ENCODE measurements at regions not wholly inside any gene's neighbourhood (a gene's known extent, or its start where the extent isn't known, plus 50 kb on each side); places are given as distances from the start of the nearest gene placed in this dataset.
"Not testable (repeated sequence)": the region's sequence is repeated elsewhere in the genome, so short reads cannot be mapped to it uniquely, and the experiment has no call there.

GRCh38 chr1:221246628-221247415 lies 367.6 kb downstream of the HLX start:
- in situ Hi-C loops (cut with HindIII; ENCODE audit: low pct_ligation_motif_present, low pct_unique_long_range_greater_than_20kb, low sequenced_read_pairs) = no loop called here
- DNase-seq = no peak

GRCh38 chr1:221251580-221251979 lies 372.3 kb downstream of the HLX start:
- DNase-seq = no peak
- in situ Hi-C loops (cut with HindIII; ENCODE audit: low pct_ligation_motif_present, low pct_unique_long_range_greater_than_20kb, low sequenced_read_pairs) = no loop called here

GRCh38 chr1:221254813-221255212 lies 375.6 kb downstream of the HLX start:
- DNase-seq = no peak
- in situ Hi-C loops (cut with HindIII; ENCODE audit: low pct_ligation_motif_present, low pct_unique_long_range_greater_than_20kb, low sequenced_read_pairs) = no loop called here

GRCh38 chr1:221256773-221257172 lies 377.5 kb downstream of the HLX start:
- no peak for DNase-seq
- in situ Hi-C loops (cut with HindIII; ENCODE audit: low pct_ligation_motif_present, low pct_unique_long_range_greater_than_20kb, low sequenced_read_pairs) = no loop called here

GRCh38 chr1:221257548-221257947 lies 378.3 kb downstream of the HLX start:
- DNase-seq; in situ Hi-C loops (cut with HindIII; ENCODE audit: low pct_ligation_motif_present, low pct_unique_long_range_greater_than_20kb, low sequenced_read_pairs): not testable (repeated sequence)

GRCh38 chr1:221262677-221263076 lies 383.4 kb downstream of the HLX start:
- in situ Hi-C loops (cut with HindIII; ENCODE audit: low pct_ligation_motif_present, low pct_unique_long_range_greater_than_20kb, low sequenced_read_pairs); DNase-seq: not testable (repeated sequence)

GRCh38 chr1:221263831-221264767 lies 384.9 kb downstream of the HLX start:
- DNase-seq = peak; percentile 77
- in situ Hi-C loops (cut with HindIII; ENCODE audit: low pct_ligation_motif_present, low pct_unique_long_range_greater_than_20kb, low sequenced_read_pairs) = no loop called here

- DNase-seq = no peak
- in situ Hi-C loops (cut with HindIII; ENCODE audit: low pct_ligation_motif_present, low pct_unique_long_range_greater_than_20kb, low sequenced_read_pairs) = no loop called here
These were observed 385.6 kb downstream of the HLX start for GRCh38 chr1:221264848-221265247.

- in situ Hi-C loops (cut with HindIII; ENCODE audit: low pct_ligation_motif_present, low pct_unique_long_range_greater_than_20kb, low sequenced_read_pairs) = no loop called here
These were observed 389.1 kb downstream of the HLX start for GRCh38 chr1:221268295-221268694.

GRCh38 chr1:221271701-221272100 lies 392.5 kb downstream of the HLX start:
- in situ Hi-C loops (cut with HindIII; ENCODE audit: low pct_ligation_motif_present, low pct_unique_long_range_greater_than_20kb, low sequenced_read_pairs) = no loop called here
- DNase-seq = no peak

More at GRCh38 chr1:221268295-221268694, 389.1 kb downstream of the HLX start:
- no peak for DNase-seq

GRCh38 chr1:221272940-221273339 lies 393.7 kb downstream of the HLX start:
- in situ Hi-C loops (cut with HindIII; ENCODE audit: low pct_ligation_motif_present, low pct_unique_long_range_greater_than_20kb, low sequenced_read_pairs) = no loop called here

GRCh38 chr1:221274373-221274772 lies 395.1 kb downstream of the HLX start:
- DNase-seq = no peak
- in situ Hi-C loops (cut with HindIII; ENCODE audit: low pct_ligation_motif_present, low pct_unique_long_range_greater_than_20kb, low sequenced_read_pairs) = no loop called here

More at GRCh38 chr1:221272940-221273339, 393.7 kb downstream of the HLX start:
- DNase-seq = no peak

- in situ Hi-C loops (cut with HindIII; ENCODE audit: low pct_ligation_motif_present, low pct_unique_long_range_greater_than_20kb, low sequenced_read_pairs) = no loop called here
- DNase-seq = no peak
These were observed 397.7 kb downstream of the HLX start for GRCh38 chr1:221276896-221277409.

GRCh38 chr1:221279146-221279545 lies 399.9 kb downstream of the HLX start:
- DNase-seq = no peak
- in situ Hi-C loops (cut with HindIII; ENCODE audit: low pct_ligation_motif_present, low pct_unique_long_range_greater_than_20kb, low sequenced_read_pairs) = no loop called here

- DNase-seq = no peak
- in situ Hi-C loops (cut with HindIII; ENCODE audit: low pct_ligation_motif_present, low pct_unique_long_range_greater_than_20kb, low sequenced_read_pairs) = no loop called here
These were observed 404.3 kb downstream of the HLX start for GRCh38 chr1:221283532-221283931.

GRCh38 chr1:221284028-221284427 lies 404.8 kb downstream of the HLX start:
- DNase-seq = peak; percentile 8
- in situ Hi-C loops (cut with HindIII; ENCODE audit: low pct_ligation_motif_present, low pct_unique_long_range_greater_than_20kb, low sequenced_read_pairs) = no loop called here

GRCh38 chr1:221284991-221285390 lies 405.7 kb downstream of the HLX start:
- in situ Hi-C loops (cut with HindIII; ENCODE audit: low pct_ligation_motif_present, low pct_unique_long_range_greater_than_20kb, low sequenced_read_pairs); DNase-seq: not testable (repeated sequence)

- in situ Hi-C loops (cut with HindIII; ENCODE audit: low pct_ligation_motif_present, low pct_unique_long_range_greater_than_20kb, low sequenced_read_pairs); DNase-seq: not testable (repeated sequence)
These were observed 406.4 kb downstream of the HLX start for GRCh38 chr1:221285458-221286210.

Data from ACHN (cell line).